BLaER1 (cell line): ENCODE measurements at regions not wholly inside any gene's neighbourhood (a gene's known extent, or its start where the extent isn't known, plus 50 kb on each side); places are given as distances from the start of the nearest gene placed in this dataset.
A peak's percentile ranks its signal among the peaks of the same experiment; 100 is the strongest.

Experiments
- H3K27ac ChIP-seq: shearing (Covaris generic); formaldehyde crosslinking; 2 replicates; pipeline ENCODE4 v1.8.1; 2022
- H3K27me3 ChIP-seq: shearing (Covaris generic); formaldehyde crosslinking; 2 replicates; pipeline ENCODE4 v1.8.1; 2022
- H3K36me3 ChIP-seq: shearing (Covaris generic); formaldehyde crosslinking; 2 replicates; pipeline ENCODE4 v1.8.1; 2022
- H3K4me1 ChIP-seq: shearing (Covaris generic); formaldehyde crosslinking; 2 replicates; pipeline ENCODE4 v1.8.1; 2022
- H3K4me2 ChIP-seq: shearing (Covaris generic); formaldehyde crosslinking; 2 replicates; pipeline ENCODE4 v1.8.1; 2022
- H3K4me3 ChIP-seq: shearing (Covaris generic); formaldehyde crosslinking; 2 replicates; pipeline ENCODE4 v1.8.1; 2022
- H3K9ac ChIP-seq: shearing (Covaris generic); formaldehyde crosslinking; 2 replicates; pipeline ENCODE4 v1.8.1; 2022
- H3K9me3 ChIP-seq: shearing (Covaris generic); formaldehyde crosslinking; 2 replicates; pipeline ENCODE4 v1.8.1; 2022
- H4K20me1 ChIP-seq: shearing (Covaris generic); formaldehyde crosslinking; 2 replicates; pipeline ENCODE4 v1.8.1; 2022
- Cebpa-rat ChIP-seq: shearing (Covaris generic); IDR thresholded peaks from 2 replicates; pipeline ENCODE4 v1.8.1; 2022

GRCh38 chr1:240705579-240705978 is 93.6 kb upstream of the GREM2 start:
- Histone ChIP-seq H3K4me3 (no peak overlapping the region), H3K27me3 (no peaks in the 10 kb centered on the region), H3K9me3 (0 out of 2 replicates have a peak, but pooled peaks cover 6% of the 10 kb centered on the region), H4K20me1 (no peaks in the 10 kb centered on the region), H3K9ac (no peak overlapping the region), H3K27ac (no peak overlapping the region), H3K4me2 (no peak overlapping the region), H3K36me3 (no peaks in the 10 kb centered on the region), H3K4me1 (peaks cover 24% of the 10 kb centered on the region)
- TF ChIP-seq Cebpa-rat: no peak

- Histone ChIP-seq H3K9me3 (no peaks in the 10 kb centered on the region), H3K27ac (no peak overlapping the region)
Observed at GRCh38 chr1:240701412-240701811, 89.5 kb upstream of the GREM2 start.

GRCh38 chr1:240695416-240695815 is 83.5 kb upstream of the GREM2 start:
- Histone ChIP-seq H3K4me2 (no peak overlapping the region), H3K27me3 (no peaks in the 10 kb centered on the region), H3K9ac (no peak overlapping the region), H4K20me1 (no peaks in the 10 kb centered on the region), H3K4me1 (peaks cover 35% of the 10 kb centered on the region), H3K9me3 (no peaks in the 10 kb centered on the region), H3K36me3 (no peaks in the 10 kb centered on the region), H3K4me3 (no peak overlapping the region), H3K27ac (no peak overlapping the region)
- no peak for TF ChIP-seq Cebpa-rat

More at GRCh38 chr1:240701412-240701811, 89.5 kb upstream of the GREM2 start:
- H3K9ac ChIP-seq: no peak overlapping the region
- H3K4me3 ChIP-seq: no peak overlapping the region
- no peak for TF ChIP-seq Cebpa-rat
- H3K4me2 ChIP-seq: no peak overlapping the region
- no peaks in the 10 kb centered on the region for H3K36me3 ChIP-seq
- no peaks in the 10 kb centered on the region for H4K20me1 ChIP-seq
- H3K27me3 ChIP-seq: no peaks in the 10 kb centered on the region
- peaks cover 10% of the 10 kb centered on the region for H3K4me1 ChIP-seq

- H3K27ac ChIP-seq: peak overlapping the region; percentile 55
- no peak overlapping the region for H3K9ac ChIP-seq
- no peak for TF ChIP-seq Cebpa-rat
- no peaks in the 10 kb centered on the region for H3K36me3 ChIP-seq
- H3K4me3 ChIP-seq: no peak overlapping the region
- no peaks in the 10 kb centered on the region for H3K27me3 ChIP-seq
- H3K4me1 ChIP-seq: peaks cover 48% of the 10 kb centered on the region
- H3K4me2 ChIP-seq: peak overlapping the region; percentile 63
- no peaks in the 10 kb centered on the region for H4K20me1 ChIP-seq
- no peaks in the 10 kb centered on the region for H3K9me3 ChIP-seq
Observed at GRCh38 chr1:240693844-240694243, 81.9 kb upstream of the GREM2 start.

- H3K9me3 ChIP-seq: no peaks in the 10 kb centered on the region
- peak overlapping the region; percentile 63 for H3K4me2 ChIP-seq
- H3K36me3 ChIP-seq: no peaks in the 10 kb centered on the region
- H3K27me3 ChIP-seq: no peaks in the 10 kb centered on the region
- TF ChIP-seq Cebpa-rat: no peak
- H3K27ac ChIP-seq: 0 out of 2 replicates have a peak overlapping the region, but pooled peaks have one; percentile 55
- peaks cover 56% of the 10 kb centered on the region for H3K4me1 ChIP-seq
- no peak overlapping the region for H3K4me3 ChIP-seq
- H4K20me1 ChIP-seq: no peaks in the 10 kb centered on the region
- no peak overlapping the region for H3K9ac ChIP-seq
Observed at GRCh38 chr1:240693036-240693435, 81.1 kb upstream of the GREM2 start.

- peak overlapping the region; percentile 15; the same call in 1 of the 2 replicates for H3K27ac ChIP-seq
- H3K36me3 ChIP-seq: no peaks in the 10 kb centered on the region
- peak overlapping the region; percentile 63 for H3K4me2 ChIP-seq
- peaks cover 65% of the 10 kb centered on the region for H3K4me1 ChIP-seq
- H3K9ac ChIP-seq: no peak overlapping the region
- H3K9me3 ChIP-seq: no peaks in the 10 kb centered on the region
- TF ChIP-seq Cebpa-rat: no peak
- no peaks in the 10 kb centered on the region for H4K20me1 ChIP-seq
- H3K4me3 ChIP-seq: no peak overlapping the region
- no peaks in the 10 kb centered on the region for H3K27me3 ChIP-seq
Observed at GRCh38 chr1:240691909-240692705, 80.2 kb upstream of the GREM2 start.

GRCh38 chr1:240691501-240691900 is 79.5 kb upstream of the GREM2 start:
- Histone ChIP-seq H3K27me3 (no peaks in the 10 kb centered on the region), H3K4me3 (no peak overlapping the region)
- TF ChIP-seq Cebpa-rat: no peak

GRCh38 chr1:240687820-240688219 is 75.9 kb upstream of the GREM2 start:
- Histone ChIP-seq H3K27me3 (no peaks in the 10 kb centered on the region), H3K27ac (no peak overlapping the region), H3K4me3 (no peak overlapping the region), H3K9me3 (no peaks in the 10 kb centered on the region), H4K20me1 (no peaks in the 10 kb centered on the region), H3K9ac (no peak overlapping the region), H3K36me3 (no peaks in the 10 kb centered on the region), H3K4me2 (peak overlapping the region; percentile 61), H3K4me1 (peaks cover 51% of the 10 kb centered on the region)
- no peak for TF ChIP-seq Cebpa-rat

More at GRCh38 chr1:240691501-240691900, 79.5 kb upstream of the GREM2 start:
- H3K4me2 ChIP-seq: peak overlapping the region; percentile 63
- H3K27ac ChIP-seq: no peak overlapping the region
- H3K9ac ChIP-seq: no peak overlapping the region
- H3K9me3 ChIP-seq: no peaks in the 10 kb centered on the region
- H4K20me1 ChIP-seq: no peaks in the 10 kb centered on the region
- no peaks in the 10 kb centered on the region for H3K36me3 ChIP-seq
- H3K4me1 ChIP-seq: peaks cover 69% of the 10 kb centered on the region

- Histone ChIP-seq H3K4me2 (no peak overlapping the region), H3K4me3 (no peak overlapping the region), H3K27me3 (no peaks in the 10 kb centered on the region), H3K27ac (no peak overlapping the region), H3K36me3 (no peaks in the 10 kb centered on the region), H3K4me1 (peaks cover 19% of the 10 kb centered on the region), H4K20me1 (no peaks in the 10 kb centered on the region), H3K9ac (no peak overlapping the region), H3K9me3 (peaks cover 6% of the 10 kb centered on the region; the same call in 1 of the 2 replicates)
- no peak for TF ChIP-seq Cebpa-rat
Observed at GRCh38 chr1:240683576-240683975, 71.6 kb upstream of the GREM2 start.

- H3K4me2 ChIP-seq: no peak overlapping the region
- no peaks in the 10 kb centered on the region for H3K36me3 ChIP-seq
- TF ChIP-seq Cebpa-rat: no peak
- no peak overlapping the region for H3K27ac ChIP-seq
- H4K20me1 ChIP-seq: no peaks in the 10 kb centered on the region
- peaks cover 6% of the 10 kb centered on the region; the same call in 1 of the 2 replicates for H3K9me3 ChIP-seq
- H3K27me3 ChIP-seq: no peaks in the 10 kb centered on the region
- no peak overlapping the region for H3K4me3 ChIP-seq
- no peak overlapping the region for H3K9ac ChIP-seq
- peaks cover 12% of the 10 kb centered on the region for H3K4me1 ChIP-seq
Observed at GRCh38 chr1:240682859-240683242, 70.9 kb upstream of the GREM2 start.
